ENCODE measurements at regions not wholly inside any gene's neighbourhood (a gene's known extent, or its start where the extent isn't known, plus 50 kb on each side); places are given as distances from the start of the nearest gene placed in this dataset.

DNA sequence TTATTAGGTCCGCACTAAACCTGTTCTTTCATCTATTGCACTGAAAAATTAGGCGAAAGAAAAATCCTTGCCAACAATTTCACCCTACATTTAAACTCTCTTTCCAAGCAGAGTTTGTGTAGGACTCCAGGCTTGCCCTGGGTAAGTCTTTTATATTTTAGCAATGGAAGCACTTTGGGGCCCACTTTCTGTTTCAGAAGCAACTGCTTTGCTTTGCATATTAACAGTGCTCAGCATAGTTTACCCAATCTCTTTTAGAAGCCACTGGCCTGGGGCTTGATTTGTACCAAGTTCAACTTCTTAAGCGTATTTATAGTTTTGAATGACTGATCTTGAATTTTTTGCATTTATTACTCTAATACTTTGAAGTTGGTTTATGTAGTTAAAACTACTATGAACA, 78.8 kb upstream of the MDFIC start:
- intact Hi-C loops (cut with DNase I), result no loop called here
- no peak for ATAC-seq
- no peak for DNase-seq (ENCODE audit: low spot score)

DNA sequence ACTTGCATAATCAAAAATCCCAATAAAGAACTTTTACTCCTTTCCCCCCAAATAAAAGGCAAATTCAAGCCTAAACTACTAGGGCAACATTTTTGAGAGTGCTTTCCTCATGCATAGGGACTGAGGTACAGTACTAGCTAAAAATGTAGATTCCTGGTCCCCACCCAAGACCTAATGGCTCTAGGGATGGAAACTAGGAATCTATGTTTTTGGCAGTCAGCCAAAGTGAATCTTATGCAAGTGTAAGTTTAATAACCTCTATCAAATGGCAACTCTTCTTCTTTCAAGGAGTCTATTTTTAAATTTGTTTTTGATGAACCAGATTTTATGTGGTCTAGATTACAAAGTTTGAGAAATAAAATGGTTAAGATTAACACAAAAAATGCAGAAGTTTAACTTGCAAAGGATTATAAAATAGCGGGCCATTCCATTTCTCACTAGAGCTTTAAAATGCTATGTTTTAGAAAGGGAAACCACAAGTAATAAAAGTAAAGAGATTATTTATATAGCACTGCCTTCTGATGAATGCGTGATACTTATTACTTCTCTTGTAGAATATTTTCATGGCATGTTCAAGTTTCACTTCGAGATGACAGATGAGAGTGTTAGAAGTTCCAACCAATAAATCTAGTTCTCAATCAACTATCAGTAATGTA, 70.4 kb upstream of the MDFIC start:
- DNase-seq (ENCODE audit: low spot score), result no peak
- no peak for ATAC-seq
- intact Hi-C loops (cut with DNase I), result no loop called here

DNA sequence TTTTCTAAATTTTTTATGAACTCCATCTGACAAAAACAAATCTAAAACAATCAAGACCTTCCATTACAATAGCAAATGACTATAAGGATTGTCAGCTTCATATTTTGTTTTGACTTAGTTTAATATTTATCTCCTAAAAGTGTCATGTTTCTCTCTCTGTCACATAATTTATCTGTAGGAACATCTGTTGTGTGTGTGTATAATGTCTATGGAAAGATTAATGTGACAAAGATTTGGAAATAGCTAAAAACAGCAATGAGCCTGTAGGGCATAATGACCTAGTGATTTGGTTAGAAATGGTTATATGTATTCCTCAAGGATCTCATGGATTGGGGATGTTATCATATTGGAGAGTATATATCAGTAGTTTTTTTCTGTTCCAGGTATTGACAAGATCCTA, 69.6 kb upstream of the MDFIC start:
- no peak for DNase-seq (ENCODE audit: low spot score)
- intact Hi-C loops (cut with DNase I), result no loop called here
- ATAC-seq, result no peak

DNA sequence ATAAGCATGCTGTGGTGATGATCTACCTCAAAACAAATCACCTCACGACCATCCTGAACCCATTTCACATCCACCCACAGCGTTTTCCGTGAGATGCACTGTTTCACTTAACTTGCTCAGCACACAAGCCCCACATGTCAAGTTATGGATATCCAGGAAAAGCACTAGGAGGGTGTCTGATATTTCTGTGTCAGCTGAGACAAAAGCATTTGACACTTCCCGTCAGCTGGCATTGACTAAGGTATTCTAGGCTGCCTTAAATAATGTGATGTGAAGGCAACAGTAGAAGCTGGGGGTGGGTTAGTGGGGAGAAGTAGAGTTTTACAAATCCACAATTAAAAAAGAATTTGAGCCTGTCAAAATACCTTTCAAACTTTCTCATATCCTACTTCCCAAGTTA, 68.7 kb upstream of the MDFIC start:
- intact Hi-C loops (cut with DNase I), result no loop called here
- ATAC-seq, result no peak
- DNase-seq (ENCODE audit: low spot score), result no peak

DNA sequence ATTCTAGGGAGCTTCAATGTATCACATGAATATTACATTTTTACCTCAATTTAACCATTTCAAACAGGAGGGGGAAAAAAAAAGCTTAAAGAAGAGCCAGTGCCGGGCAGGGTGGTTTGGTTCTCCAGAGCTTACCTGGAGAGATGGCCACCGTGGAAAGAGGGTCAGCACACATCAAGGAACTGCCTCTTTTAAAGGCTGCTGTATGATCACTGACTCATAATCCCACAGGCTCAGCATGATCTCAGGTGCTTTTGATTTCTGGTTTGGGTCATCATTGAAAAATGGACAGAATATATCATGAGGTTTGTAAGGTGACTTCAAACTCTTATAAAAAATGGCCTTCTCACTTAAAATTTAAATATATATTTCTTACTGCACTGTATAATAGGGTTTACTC, 67.5 kb upstream of the MDFIC start:
- ATAC-seq, result no peak
- intact Hi-C loops (cut with DNase I), result no loop called here
- DNase-seq (ENCODE audit: low spot score), result no peak

DNA sequence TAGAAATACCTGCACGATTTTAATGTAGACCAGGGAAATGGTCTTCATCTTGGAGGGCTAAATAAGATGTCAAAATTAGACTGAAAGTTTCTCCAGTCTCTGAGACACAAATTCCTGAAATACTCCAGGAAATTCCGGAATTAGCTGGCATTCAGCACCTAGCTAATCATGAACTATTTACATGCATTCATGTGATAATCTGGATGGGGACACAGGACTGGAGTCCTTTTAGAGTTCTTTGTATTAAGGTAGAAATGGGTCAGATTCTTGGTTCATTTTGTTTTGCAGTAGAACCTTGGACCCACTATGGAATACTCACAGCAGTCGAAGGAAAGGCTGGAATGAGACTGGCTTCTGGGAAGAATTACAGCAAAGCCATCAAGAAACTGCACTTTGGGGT, 65.3 kb upstream of the MDFIC start:
- DNase-seq (ENCODE audit: low spot score) (no peak), ATAC-seq (no peak)
- intact Hi-C loops (cut with DNase I), result no loop called here

DNA sequence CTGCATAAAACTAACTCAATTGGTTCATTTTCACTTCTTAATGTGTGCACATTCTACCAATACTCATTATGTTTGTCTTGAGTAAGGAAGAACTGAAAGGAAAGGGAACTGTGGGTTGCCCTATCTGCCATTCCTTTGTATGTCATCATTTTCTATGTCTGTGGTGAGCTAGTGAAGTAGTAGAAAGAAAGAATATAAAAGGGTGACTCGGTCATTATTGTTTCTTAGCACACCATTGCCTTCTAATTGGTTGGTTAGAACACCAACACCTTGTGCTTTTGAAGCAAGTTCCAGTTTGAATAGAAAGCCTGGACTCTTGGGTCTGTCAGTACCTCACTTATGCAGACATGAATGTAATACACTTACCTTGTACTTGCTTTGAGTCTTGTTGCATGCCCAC, 64.3 kb upstream of the MDFIC start:
- ATAC-seq (no peak), DNase-seq (ENCODE audit: low spot score) (no peak)
- intact Hi-C loops (cut with DNase I), result no loop called here

DNA sequence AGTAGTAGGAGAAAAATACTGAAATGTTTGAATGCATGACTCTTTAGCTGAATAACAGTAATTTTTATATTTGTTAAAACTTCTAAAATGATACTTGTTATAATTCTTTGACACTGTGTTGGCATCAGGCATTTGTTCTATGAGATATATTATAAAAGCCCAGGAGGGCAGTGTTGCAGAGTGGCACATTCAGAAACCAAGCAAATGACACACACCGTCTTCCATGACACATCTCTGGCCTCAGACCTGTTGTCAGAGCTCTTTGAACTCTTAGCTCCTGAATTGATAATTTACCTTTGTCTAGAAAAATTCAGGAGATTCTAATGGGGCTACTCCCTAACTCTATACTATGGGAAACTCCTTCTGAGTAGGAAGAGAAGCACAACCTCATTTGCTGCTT, 62.4 kb upstream of the MDFIC start:
- intact Hi-C loops (cut with DNase I), result no loop called here
- ATAC-seq, result no peak
- DNase-seq (ENCODE audit: low spot score), result no peak

DNA sequence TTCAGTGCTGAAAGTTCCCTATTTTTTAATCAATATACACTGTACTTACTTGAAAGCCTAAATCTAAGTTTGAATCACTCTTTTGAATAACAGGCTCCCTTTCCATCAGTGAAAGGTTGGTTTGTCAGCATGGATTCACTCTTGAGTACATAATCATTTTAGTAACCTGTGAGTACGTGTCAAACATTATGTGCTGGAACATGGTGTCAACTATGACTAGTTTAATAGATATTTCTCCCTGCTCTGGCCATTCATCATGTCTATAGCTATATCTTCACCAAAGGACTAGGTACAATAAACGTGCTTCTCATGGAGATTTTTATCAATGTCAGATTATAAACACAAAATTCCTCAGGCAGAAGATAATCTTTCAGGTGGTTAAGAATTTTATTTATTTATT, 61.7 kb upstream of the MDFIC start:
- intact Hi-C loops (cut with DNase I), result no loop called here
- no peak for ATAC-seq
- DNase-seq (ENCODE audit: low spot score), result no peak

DNA sequence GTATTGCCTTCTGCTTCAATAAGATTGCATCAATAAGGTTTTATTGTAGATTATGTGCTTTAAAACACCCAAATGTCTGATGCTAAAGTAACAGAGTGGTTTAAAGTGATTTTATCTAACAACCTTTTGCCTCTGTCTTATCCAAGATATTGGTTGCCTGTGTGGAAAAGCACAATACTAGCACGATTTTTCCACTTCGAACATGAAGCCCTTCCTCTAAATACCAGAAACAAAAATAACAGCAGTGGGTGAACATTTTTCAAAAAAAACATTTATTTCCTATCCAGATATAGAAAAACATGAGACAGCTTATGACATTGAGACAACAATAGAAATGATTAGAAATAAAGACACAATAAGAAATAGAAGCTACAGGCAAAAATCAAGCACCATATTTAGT, 59.5 kb upstream of the MDFIC start:
- DNase-seq (ENCODE audit: low spot score), result no peak
- intact Hi-C loops (cut with DNase I), result no loop called here
- no peak for ATAC-seq

DNA sequence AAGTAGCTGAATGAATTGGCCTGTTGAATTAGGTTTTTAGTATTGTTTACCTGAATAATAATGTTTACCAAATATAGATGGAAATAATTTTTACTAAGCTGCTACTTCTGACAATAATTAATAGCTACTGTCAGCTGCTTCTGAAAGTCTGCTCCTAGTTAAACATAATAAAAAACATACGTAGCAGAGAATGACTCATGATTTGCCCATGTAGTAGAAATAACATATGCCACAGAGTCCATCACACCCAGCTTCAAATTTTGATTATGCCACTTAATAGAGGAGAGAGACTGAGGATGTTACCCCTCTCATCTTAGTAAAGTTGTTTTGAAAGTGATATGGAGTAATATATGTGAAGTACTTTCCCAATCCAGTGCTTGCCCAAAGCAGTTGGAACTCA, 57.6 kb upstream of the MDFIC start:
- DNase-seq (ENCODE audit: low spot score) (no peak), ATAC-seq (no peak)
- intact Hi-C loops (cut with DNase I), result no loop called here

DNA sequence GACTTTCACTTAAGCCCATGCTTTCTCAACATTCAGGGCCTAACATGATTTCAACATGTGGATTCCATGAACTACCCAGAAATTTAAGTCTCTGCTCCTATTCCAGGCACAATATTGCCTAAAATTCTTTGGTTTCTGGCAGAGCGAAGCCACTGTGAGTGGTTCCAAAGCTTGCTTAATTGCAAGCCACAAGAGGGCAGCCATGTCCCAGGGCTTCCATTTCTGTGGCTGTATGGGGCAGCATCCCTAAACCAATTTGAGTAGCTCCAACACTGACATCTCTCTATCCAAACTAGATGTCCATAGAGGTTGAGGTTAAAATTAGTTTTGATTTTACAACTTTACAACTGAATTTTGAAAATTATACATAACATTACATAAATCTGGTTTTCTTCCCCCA, 56.3 kb upstream of the MDFIC start:
- peak; percentile 80 for ATAC-seq
- intact Hi-C loops (cut with DNase I), result no loop called here

More for the DNA sequence above, 56.3 kb upstream of the MDFIC start:
- peak; percentile 67 for DNase-seq (ENCODE audit: low spot score)
